OCI-LY1 (cell line): ENCODE measurements at regions not wholly inside any gene's neighbourhood (a gene's known extent, or its start where the extent isn't known, plus 50 kb on each side); places are given as distances from the start of the nearest gene placed in this dataset.

ENCODE experiments used
- H2AFZ ChIP-seq: fragments of 200-600 bp; sonication (generic), shearing (Covaris generic); 2 replicates; pipeline ENCODE4 v1.6.0; 2014; ENCODE audit warnings: antibody characterized with exemption, mild to moderate bottlenecking, low read length
- H3F3A ChIP-seq: fragments of 200-600 bp; sonication (generic), shearing (Covaris generic); 2 replicates; pipeline ENCODE4 v1.6.0; 2014; ENCODE audit warnings: mild to moderate bottlenecking, antibody characterized with exemption, low read length, moderate library complexity; ENCODE audit not compliant: insufficient read depth
- H3K27ac ChIP-seq: fragments of 200-600 bp; sonication (generic); 2 replicates; pipeline ENCODE4 v1.5.1; 2014; ENCODE audit warnings: low read length, mixed run types, mild to moderate bottlenecking, low read depth; ENCODE audit not compliant: poor library complexity, severe bottlenecking
- H3K27me3 ChIP-seq: fragments of 200-600 bp; sonication (generic); 2 replicates; pipeline ENCODE4 v1.6.0; 2014; ENCODE audit warnings: antibody characterized with exemption, mild to moderate bottlenecking, low read length, moderate library complexity; ENCODE audit not compliant: insufficient read depth
- H3K36me3 ChIP-seq: fragments of 200-600 bp; sonication (generic); 2 replicates; pipeline ENCODE4 v1.6.1; 2014; ENCODE audit warnings: mild to moderate bottlenecking, antibody characterized with exemption, low read length, moderate library complexity, mixed read lengths; ENCODE audit not compliant: insufficient read depth
- H3K4me1 ChIP-seq: fragments of 200-600 bp; sonication (generic); 2 replicates; pipeline ENCODE4 v1.5.1; 2014; ENCODE audit warnings: mild to moderate bottlenecking, low read length, moderate library complexity; ENCODE audit not compliant: insufficient read depth, severe bottlenecking
- H3K4me2 ChIP-seq: fragments of 200-600 bp; sonication (generic), shearing (Covaris generic); 2 replicates; pipeline ENCODE4 v1.6.1; 2014; ENCODE audit warnings: low read length
- H3K4me3 ChIP-seq: fragments of 200-600 bp; sonication (generic); 2 replicates; pipeline ENCODE4 v1.5.1; 2014; ENCODE audit warnings: low read length, low read depth, mild to moderate bottlenecking, mixed read lengths; ENCODE audit not compliant: poor library complexity, severe bottlenecking
- H3K79me2 ChIP-seq: fragments of 200-600 bp; shearing (Covaris generic); 2 replicates; pipeline ENCODE4 v1.6.1; 2016; ENCODE audit warnings: mixed run types, low read length, mixed read lengths; ENCODE audit not compliant: insufficient read depth
- H3K9ac ChIP-seq: fragments of 200-600 bp; sonication (generic), shearing (Covaris generic); 2 replicates; pipeline ENCODE4 v1.6.1; 2014; ENCODE audit warnings: mild to moderate bottlenecking, low read length, mixed read lengths
- H3K9me2 ChIP-seq: fragments of 200-600 bp; sonication (generic), shearing (Covaris generic); 2 replicates; pipeline ENCODE4 v1.6.1; 2014; ENCODE audit warnings: low read depth, mild to moderate bottlenecking, low read length, mixed read lengths
- H3K9me3 ChIP-seq: fragments of 200-600 bp; shearing (Covaris generic); 2 replicates; pipeline ENCODE4 v1.6.1; 2014; ENCODE audit warnings: low read length, mixed read lengths
- H4K20me1 ChIP-seq: fragments of 200-600 bp; sonication (generic), shearing (Covaris generic); 2 replicates; pipeline ENCODE4 v1.6.0; 2016; ENCODE audit warnings: mild to moderate bottlenecking, low read length; ENCODE audit not compliant: insufficient read depth
- CTCF ChIP-seq: fragments of 200-600 bp; sonication (generic), shearing (Covaris generic); IDR thresholded peaks from 2 replicates; pipeline ENCODE4 v1.5.1; 2017; ENCODE audit warnings: mild to moderate bottlenecking, antibody characterized with exemption, low read length, moderate library complexity, mixed read lengths
- EZH2 ChIP-seq: fragments of 200-600 bp; sonication (generic), shearing (Covaris generic); IDR thresholded peaks from 2 replicates; pipeline ENCODE4 v1.8.0; 2017; ENCODE audit warnings: borderline replicate concordance, mixed run types, mild to moderate bottlenecking, antibody characterized with exemption, low read length, moderate library complexity, mixed read lengths

DNA sequence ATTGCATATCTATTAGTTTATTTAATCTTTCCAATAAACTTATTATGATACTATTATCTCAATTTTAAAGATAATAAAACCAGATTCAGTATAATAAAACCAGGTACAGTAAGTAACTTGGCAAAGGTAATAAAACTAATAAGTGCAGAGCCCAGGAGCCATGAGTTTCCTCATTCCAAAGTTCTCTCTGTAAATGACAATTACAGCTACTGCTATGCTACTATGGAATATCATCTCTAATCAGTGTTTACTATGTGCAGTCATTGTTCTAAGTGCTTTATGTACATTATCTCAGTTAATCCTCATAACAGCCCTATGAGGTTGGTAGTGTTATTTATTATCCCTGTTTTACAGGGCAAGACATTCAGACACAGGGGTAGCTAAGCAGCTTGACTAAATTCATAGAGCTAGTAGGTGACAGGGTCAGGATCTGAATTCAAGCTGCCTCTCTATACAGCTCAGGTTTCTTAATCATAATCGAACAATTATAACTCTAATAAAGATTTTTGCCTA, 285.0 kb upstream of the PITX2 start:
- Histone ChIP-seq H3F3A (no peaks in the 10 kb centered on the region), H3K9ac (no peak overlapping the region), H3K27me3 (no peaks in the 10 kb centered on the region), H3K9me3 (no peaks in the 10 kb centered on the region), H3K4me2 (no peak overlapping the region), H2AFZ (no peak overlapping the region), H3K36me3 (no peaks in the 10 kb centered on the region), H3K4me1 (no peaks in the 10 kb centered on the region), H3K9me2 (no peaks in the 10 kb centered on the region), H3K27ac (no peak overlapping the region), H3K79me2 (no peaks in the 10 kb centered on the region), H4K20me1 (no peaks in the 10 kb centered on the region), H3K4me3 (no peak overlapping the region)
- TF ChIP-seq EZH2 (no peak), CTCF (no peak)

- no peak for TF ChIP-seq EZH2
- TF ChIP-seq CTCF, result no peak
- no peaks in the 10 kb centered on the region for H3K79me2 ChIP-seq
- H3K36me3 ChIP-seq, result no peaks in the 10 kb centered on the region
- H3K4me3 ChIP-seq, result no peak overlapping the region
- no peaks in the 10 kb centered on the region for H3K9me3 ChIP-seq
- no peaks in the 10 kb centered on the region for H3F3A ChIP-seq
- no peaks in the 10 kb centered on the region for H3K9me2 ChIP-seq
- no peaks in the 10 kb centered on the region for H3K4me1 ChIP-seq
- H3K4me2 ChIP-seq, result no peak overlapping the region
- no peak overlapping the region for H3K27ac ChIP-seq
- H4K20me1 ChIP-seq, result no peaks in the 10 kb centered on the region
- H3K9ac ChIP-seq, result no peak overlapping the region
- H2AFZ ChIP-seq, result no peak overlapping the region
- H3K27me3 ChIP-seq, result no peaks in the 10 kb centered on the region
These were observed 291.9 kb upstream of the PITX2 start for GRCh38 chr4:110914791-110915190.

- Histone ChIP-seq H3K27me3 (no peaks in the 10 kb centered on the region), H3K79me2 (no peaks in the 10 kb centered on the region), H3F3A (no peaks in the 10 kb centered on the region), H3K9me2 (no peaks in the 10 kb centered on the region), H3K36me3 (no peaks in the 10 kb centered on the region), H3K4me3 (no peak overlapping the region), H3K9ac (no peak overlapping the region), H3K27ac (no peak overlapping the region), H3K9me3 (no peaks in the 10 kb centered on the region), H4K20me1 (no peaks in the 10 kb centered on the region), H2AFZ (no peak overlapping the region), H3K4me1 (no peaks in the 10 kb centered on the region), H3K4me2 (no peak overlapping the region)
- TF ChIP-seq EZH2 (no peak), CTCF (no peak)
These were observed 292.4 kb upstream of the PITX2 start for GRCh38 chr4:110915301-110915700.
